Colonic mucosa (tissue), 4 donors: ENCODE measurements at regions not wholly inside any gene's neighbourhood (a gene's known extent, or its start where the extent isn't known, plus 50 kb on each side); places are given as distances from the start of the nearest gene placed in this dataset.

ENCODE experiments used
- DNase-seq: peaks from one replicate; pipeline ENCODE4 v3.0.0-alpha.2; 2020
- H3K27ac ChIP-seq: fragments of 200-600 bp; one replicate; pipeline ENCODE4 v1.8.0; 2021
- H3K27me3 ChIP-seq: fragments of 200-600 bp; one replicate; pipeline ENCODE4 v1.8.0; 2021
- H3K36me3 ChIP-seq: fragments of 200-600 bp; one replicate; pipeline ENCODE4 v1.8.0; 2021
- H3K4me1 ChIP-seq: fragments of 200-600 bp; one replicate; pipeline ENCODE4 v1.8.0; 2021; ENCODE audit warnings: mild to moderate bottlenecking
- H3K4me3 ChIP-seq: fragments of 200-600 bp; one replicate; pipeline ENCODE4 v1.8.0; 2021
- H3K9ac ChIP-seq, 2 donors: one replicate each; pipeline ENCODE4 v1.7.0; 2013; ENCODE audit warnings: control low read depth in 2 of 2, low read depth in 2 of 2, low read length in 2 of 2
- H3K9me3 ChIP-seq: fragments of 200-600 bp; one replicate; pipeline ENCODE4 v1.8.0; 2021
- CTCF ChIP-seq: fragments of 200-600 bp; IDR thresholded peaks from one replicate; pipeline ENCODE4 v1.8.0; 2022; ENCODE audit warnings: antibody characterized with exemption, mild to moderate bottlenecking
- intact Hi-C: fragments of 100-400 bp; cut with DNase I; formaldehyde crosslinking; loops from one replicate; pipeline ENCODE4 v1.14.1; 2022
- donor health status: healthy.
- donor health status: DM: no; HTN: no; CAD: no.
- donor health status: DM: no; HTN: no; CAD: no.

GRCh38 chr10:131464789-131465188 lies 153.3 kb upstream of the TCERG1L start:
- Histone ChIP-seq H3K9ac (no peak overlapping the region), H3K9me3 (no peaks in the 10 kb centered on the region), H3K27me3 (no peaks in the 10 kb centered on the region), H3K4me3 (no peak overlapping the region), H3K36me3 (no peaks in the 10 kb centered on the region), H3K27ac (no peak overlapping the region), H3K4me1 (no peaks in the 10 kb centered on the region)
- intact Hi-C loops: no loop called here
- TF ChIP-seq CTCF: no peak
- DNase-seq: no peak

- H3K9me3 ChIP-seq: no peaks in the 10 kb centered on the region
- H3K27me3 ChIP-seq: no peaks in the 10 kb centered on the region
- TF ChIP-seq CTCF: no peak
- no peak overlapping the region for H3K9ac ChIP-seq
- no peak for DNase-seq
- intact Hi-C loops: no loop called here
- H3K4me1 ChIP-seq: no peaks in the 10 kb centered on the region
- H3K27ac ChIP-seq: no peak overlapping the region
- H3K36me3 ChIP-seq: no peaks in the 10 kb centered on the region
- no peak overlapping the region for H3K4me3 ChIP-seq
These were observed 158.0 kb upstream of the TCERG1L start for GRCh38 chr10:131469551-131469950.

GRCh38 chr10:131473645-131474044 lies 162.1 kb upstream of the TCERG1L start:
- no peak for DNase-seq
- Histone ChIP-seq H3K4me1 (no peaks in the 10 kb centered on the region), H3K36me3 (no peaks in the 10 kb centered on the region), H3K9me3 (no peaks in the 10 kb centered on the region), H3K4me3 (no peak overlapping the region), H3K27me3 (no peaks in the 10 kb centered on the region), H3K27ac (no peak overlapping the region), H3K9ac (no peak overlapping the region)
- intact Hi-C loops: no loop called here
- no peak for TF ChIP-seq CTCF

DNA sequence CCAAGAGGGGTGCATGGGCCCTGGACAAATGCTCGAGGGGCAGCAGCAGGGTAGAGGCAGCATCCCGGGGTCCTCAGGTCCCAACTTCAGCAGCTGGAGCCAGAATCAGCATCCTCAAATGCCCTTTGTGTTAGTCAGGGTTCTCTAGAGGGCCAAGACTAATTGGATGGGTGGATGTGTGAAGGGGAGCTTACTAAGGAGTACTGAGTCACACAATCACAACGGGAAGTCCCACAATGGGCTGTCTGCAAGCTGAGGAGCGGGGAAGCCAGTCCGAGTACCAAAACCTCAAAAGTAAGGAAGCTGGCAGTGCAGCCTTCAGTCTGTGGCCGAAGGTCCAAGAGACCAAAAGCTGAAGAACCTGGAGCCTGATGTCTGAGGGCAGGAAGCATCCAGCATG lies 162.9 kb upstream of the TCERG1L start:
- Histone ChIP-seq H3K4me3 (no peak overlapping the region), H3K36me3 (no peaks in the 10 kb centered on the region), H3K27ac (no peak overlapping the region), H3K4me1 (no peaks in the 10 kb centered on the region), H3K27me3 (no peaks in the 10 kb centered on the region), H3K9ac (no peak overlapping the region), H3K9me3 (no peaks in the 10 kb centered on the region)
- no peak for DNase-seq
- intact Hi-C loops: no loop called here
- no peak for TF ChIP-seq CTCF

- Histone ChIP-seq H3K27ac (no peak overlapping the region), H3K27me3 (no peaks in the 10 kb centered on the region), H3K4me3 (no peak overlapping the region), H3K4me1 (no peaks in the 10 kb centered on the region), H3K9me3 (no peaks in the 10 kb centered on the region), H3K36me3 (no peaks in the 10 kb centered on the region), H3K9ac (no peak overlapping the region)
- TF ChIP-seq CTCF: no peak
- DNase-seq: no peak
- intact Hi-C loops: no loop called here
These were observed 163.5 kb upstream of the TCERG1L start for GRCh38 chr10:131475043-131475442.

- Histone ChIP-seq H3K9ac (no peak overlapping the region), H3K9me3 (no peaks in the 10 kb centered on the region), H3K36me3 (no peaks in the 10 kb centered on the region), H3K27me3 (no peaks in the 10 kb centered on the region), H3K4me1 (no peaks in the 10 kb centered on the region), H3K4me3 (no peak overlapping the region), H3K27ac (no peak overlapping the region)
- no peak for DNase-seq
- TF ChIP-seq CTCF: no peak
- intact Hi-C loops: no loop called here
These were observed 164.3 kb upstream of the TCERG1L start for GRCh38 chr10:131475803-131476202.
